ENCODE measurements at regions not wholly inside any gene's neighbourhood (a gene's known extent, or its start where the extent isn't known, plus 50 kb on each side); places are given as distances from the start of the nearest gene placed in this dataset.

- no peak for DNase-seq
Observed at GRCh38 chr1:187451238-187451637, 622.5 kb downstream of the PLA2G4A start.

GRCh38 chr1:187454010-187454409, 625.3 kb downstream of the PLA2G4A start:
- DNase-seq = no peak

DNA sequence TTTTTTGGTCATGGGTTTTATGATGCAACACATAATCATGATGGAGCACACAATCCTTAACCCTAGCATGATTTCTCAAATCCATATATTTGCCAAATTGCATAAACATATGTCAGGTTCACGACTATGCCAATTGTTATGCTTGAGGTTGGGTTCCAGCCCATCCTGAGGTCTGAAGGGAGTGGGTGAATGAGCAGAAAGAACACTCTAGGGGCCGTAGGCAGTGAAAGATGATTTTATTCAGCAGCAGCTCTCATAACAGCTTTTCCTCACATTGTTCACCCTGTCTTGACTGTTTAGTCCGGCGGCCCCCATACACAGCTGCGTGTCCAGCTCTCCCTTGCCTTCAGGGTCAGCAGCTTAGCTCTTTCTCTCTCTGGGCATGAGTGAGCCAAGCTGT, 627.7 kb downstream of the PLA2G4A start:
- no peak for DNase-seq

- DNase-seq = no peak
Observed at GRCh38 chr1:187460093-187460492, 631.3 kb downstream of the PLA2G4A start.

DNA sequence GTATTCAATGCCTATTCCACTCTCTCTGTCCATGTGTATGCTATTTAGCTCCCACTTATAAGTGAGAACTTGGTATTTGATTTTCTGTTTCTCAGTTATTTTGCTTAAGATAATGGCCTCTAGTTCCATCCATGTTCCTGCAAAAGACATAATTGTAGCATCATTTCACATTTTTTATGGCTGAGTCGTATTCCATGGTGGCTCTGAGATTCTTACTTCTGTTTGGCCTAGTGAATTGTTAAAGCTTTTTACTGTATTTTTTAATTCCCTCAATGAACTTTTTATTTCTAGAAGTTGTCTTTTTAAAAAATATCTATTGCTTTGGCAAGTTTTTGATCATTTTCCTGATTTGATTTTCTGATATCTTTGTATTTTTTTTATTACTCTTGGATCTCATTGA, 635.6 kb downstream of the PLA2G4A start:
- DNase-seq = no peak

DNA sequence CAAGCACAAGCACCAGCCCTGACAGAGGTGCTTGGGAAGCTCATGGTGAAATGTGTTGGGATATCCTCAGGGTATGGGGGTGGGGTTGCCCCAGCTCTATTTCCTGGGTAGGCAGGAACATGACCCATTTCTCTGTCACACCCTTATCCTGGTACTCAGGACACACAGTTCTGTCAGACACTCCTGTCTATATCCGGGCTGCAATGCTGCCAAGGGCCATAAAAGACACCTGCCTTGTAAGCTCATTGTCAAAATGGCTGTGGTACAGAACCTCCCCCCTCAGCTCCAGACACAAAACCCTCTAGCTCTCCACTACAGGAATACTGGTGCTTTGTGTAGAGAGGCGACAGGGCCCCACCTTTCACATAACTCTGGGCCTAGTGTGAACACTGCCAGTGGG, 636.7 kb downstream of the PLA2G4A start:
- DNase-seq = no peak

DNA sequence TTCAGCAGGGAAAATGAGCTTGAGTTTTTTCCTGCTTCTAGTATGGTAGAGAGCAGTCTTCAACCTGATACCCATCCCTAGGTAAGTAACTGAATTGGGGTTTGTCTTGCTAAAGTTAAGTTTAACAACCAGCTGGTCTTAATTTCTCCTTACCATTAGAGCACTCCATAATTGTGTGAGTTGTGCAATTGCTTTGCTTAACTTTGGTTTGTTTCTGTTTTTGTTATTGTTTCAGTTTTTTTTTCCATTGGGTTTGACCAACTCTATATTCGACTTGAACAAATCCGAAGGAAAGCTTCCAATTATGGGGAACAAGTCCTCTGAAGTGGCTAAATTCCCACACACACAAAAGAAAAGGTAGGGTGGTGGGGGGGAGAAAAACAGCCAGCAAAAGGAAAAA, 641.1 kb downstream of the PLA2G4A start:
- no peak for DNase-seq

GRCh38 chr1:187471555-187471954, 642.8 kb downstream of the PLA2G4A start:
- DNase-seq = no peak

DNA sequence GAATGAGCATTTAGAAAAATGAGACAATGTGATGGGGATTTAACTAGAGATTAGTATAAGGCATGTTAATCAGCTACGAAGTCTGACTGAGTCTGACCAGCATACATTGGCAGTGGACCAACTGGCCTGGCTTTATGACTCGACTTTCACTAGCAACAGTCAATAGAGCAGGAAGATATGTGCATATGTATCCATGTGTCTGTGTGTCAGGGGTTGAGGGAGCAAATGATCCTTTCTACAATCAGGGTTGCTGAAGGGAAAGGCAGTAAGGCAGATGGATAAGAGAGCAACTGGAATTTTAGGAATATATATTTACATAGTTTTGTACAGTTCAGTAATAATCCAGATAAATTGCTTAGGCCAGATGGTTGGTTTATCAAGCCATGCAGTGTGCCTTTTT, 645.6 kb downstream of the PLA2G4A start:
- DNase-seq = no peak

- no peak for DNase-seq
Observed at GRCh38 chr1:187476671-187477070, 647.9 kb downstream of the PLA2G4A start.

DNA sequence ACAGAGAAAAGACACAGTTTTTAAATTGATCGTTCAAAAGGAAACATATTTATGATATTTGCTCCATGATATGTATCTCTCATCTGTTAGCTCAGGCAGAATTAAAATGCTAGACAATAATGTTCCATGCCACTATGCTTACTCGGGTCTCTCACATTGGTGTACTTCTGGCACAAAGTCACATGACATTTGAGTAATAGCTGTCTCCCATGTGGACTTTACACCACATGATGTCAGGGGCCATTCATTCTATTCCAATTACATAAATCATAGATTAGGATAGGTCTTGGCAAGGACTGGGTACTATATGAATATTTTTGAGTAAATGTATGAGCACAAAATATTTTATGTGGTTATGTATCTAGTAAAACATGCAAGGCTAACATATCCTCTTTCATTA, 648.4 kb downstream of the PLA2G4A start:
- DNase-seq = no peak

DNA sequence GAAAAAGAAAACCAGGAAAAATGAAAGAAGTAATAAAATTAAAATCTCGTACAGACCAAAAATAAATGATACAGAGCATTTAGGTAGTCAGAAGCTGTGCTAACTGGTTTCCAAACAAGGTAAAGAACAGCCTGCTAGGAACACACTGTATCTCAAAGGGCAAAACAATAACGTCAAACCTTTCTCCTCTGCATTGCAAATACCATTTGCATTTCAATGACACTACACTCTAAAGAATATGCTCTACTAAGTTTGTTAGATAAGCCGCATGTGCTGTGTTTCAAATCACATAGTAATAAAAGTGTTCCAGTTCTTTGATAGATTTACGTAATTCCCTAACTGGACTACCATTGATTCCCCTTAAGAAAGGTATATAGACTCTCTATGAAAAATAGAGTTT, 648.8 kb downstream of the PLA2G4A start:
- DNase-seq = no peak

GRCh38 chr1:187481581-187482148, 652.9 kb downstream of the PLA2G4A start:
- no peak for DNase-seq

GRCh38 chr1:187490266-187490665, 661.5 kb downstream of the PLA2G4A start:
- DNase-seq = no peak

GRCh38 chr1:187491082-187491720, 662.5 kb downstream of the PLA2G4A start:
- no peak for DNase-seq

DNA sequence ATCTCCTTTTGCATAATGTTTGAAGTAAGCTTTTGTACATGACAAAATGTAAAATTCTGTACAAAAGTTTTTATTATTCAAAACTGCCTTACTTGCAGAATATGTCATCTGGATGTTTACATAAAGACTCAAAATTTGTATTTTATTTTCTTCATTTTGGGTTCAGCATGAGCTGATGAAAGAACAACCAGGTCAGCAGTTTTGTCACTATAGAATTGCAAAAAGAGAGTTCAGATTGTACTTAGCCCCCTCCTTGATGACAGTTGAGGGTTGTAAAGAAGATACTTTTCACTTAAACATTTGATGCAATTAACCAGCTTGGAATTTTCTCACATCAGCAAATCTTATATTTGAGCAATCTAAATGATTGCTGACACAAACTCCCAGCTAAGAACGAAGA, 669.3 kb downstream of the PLA2G4A start:
- no peak for DNase-seq

DNA sequence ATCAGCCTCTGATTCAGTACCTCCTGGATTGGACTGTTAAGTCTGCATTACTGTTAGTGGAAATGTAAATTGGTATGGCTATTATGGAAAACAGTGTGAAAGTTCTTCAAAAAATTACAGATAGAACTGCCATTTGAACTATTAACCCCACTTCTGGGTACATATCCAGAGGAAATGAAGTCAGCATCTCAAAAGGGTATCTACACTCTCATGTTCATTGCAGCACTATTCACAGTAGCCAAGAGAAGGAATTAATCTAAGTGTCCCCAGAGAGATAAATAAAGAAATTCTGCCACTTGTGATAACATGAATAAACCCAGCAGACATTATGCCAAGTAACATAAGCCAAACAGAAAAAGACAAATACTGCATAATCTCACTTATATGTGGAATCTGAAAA, 676.0 kb downstream of the PLA2G4A start:
- DNase-seq = no peak

- no peak for DNase-seq
Observed at GRCh38 chr1:187509091-187509490, 680.3 kb downstream of the PLA2G4A start.

DNA sequence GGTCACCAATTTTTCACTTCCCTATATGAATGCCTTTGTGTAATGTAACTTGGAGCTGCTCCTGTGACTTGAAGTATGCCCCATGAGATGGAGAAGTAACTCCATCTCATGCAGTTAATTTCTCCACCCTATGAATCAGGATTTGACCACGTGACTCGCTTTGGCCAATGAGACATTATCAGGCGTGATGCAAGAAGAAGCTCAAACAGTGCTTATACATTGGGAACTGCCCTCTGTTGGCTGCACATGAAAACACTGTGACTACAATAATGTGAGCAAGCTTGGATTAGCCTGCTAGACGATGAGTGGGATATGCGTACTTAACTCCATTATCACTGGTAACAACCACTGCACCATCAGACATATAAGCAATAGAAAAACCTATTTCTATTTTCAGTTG, 684.4 kb downstream of the PLA2G4A start:
- DNase-seq = no peak

DNA sequence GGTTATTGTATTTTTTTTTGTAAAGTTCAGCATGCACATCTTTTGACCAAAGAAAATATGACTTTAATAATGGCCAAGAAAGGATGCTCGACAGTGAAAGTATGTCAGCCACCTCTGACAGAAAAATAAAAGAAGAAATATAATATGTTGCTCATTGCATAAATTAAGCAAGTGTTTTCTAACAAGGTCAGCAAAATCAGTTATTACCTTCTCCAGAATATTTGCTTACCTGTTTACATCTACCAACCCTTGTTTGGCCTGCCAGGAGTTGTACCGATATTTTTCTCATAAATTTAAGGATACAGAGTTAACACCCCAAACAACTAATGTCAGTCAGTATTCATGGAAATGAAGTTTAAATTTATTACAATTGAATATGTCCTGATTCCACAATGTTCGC, 685.4 kb downstream of the PLA2G4A start:
- DNase-seq = no peak

DNA sequence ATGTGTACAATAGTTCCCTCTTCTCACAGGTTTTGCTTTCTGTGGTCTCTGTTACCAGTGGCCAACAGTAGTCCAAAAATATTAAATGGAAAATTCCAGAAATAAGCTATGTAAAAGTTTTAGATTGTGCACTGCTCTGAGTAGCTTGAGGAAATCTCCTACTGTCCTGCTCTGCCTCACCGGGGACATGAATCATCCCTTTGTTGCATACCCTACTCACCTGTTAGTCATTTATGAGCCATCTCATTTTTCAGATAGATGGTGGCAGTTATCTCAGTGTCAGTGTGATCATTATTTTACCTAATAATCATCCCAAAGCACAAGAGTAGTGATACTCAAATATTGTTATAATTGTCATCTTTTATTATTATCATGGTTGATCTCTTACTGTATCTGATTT, 688.1 kb downstream of the PLA2G4A start:
- no peak for DNase-seq

DNA sequence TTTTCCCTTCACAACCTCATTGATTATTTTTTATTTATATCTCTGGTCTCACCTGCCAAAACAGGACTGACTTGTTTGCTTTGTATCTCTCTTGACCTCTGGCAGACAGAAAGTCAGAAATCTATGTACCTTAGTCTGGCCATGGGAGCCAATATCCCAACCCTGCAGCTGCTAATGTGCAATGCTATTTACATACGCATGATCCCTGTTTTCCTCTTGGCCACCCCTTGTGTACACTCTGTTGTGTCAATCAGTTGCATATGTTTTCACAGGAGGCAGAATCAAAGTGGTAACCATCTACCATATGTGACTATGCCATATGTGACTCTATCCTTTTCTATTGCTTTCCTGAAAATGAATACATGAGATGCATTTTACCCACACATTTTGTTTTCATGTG, 688.8 kb downstream of the PLA2G4A start:
- DNase-seq = no peak

- no peak for DNase-seq
Observed at GRCh38 chr1:187527346-187527745, 698.6 kb downstream of the PLA2G4A start.

DNA sequence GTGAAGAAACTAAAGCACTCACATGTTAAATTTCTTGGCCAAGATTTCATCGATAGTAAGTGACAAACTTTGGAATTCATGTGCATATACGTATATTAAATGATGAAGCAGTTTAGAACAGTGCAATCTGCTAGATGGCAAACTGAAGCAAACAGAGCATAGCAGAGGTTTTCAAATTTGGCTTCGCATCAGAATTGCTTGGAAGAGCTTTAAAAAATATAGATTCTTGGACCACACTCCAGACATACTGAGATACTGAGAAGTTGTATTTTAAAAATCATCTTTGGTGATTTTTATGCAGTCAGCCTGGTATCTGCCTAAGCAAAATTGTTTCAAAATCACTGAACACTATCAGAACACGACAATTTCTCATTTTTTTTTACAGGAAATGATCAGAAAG, 709.2 kb downstream of the PLA2G4A start:
- no peak for DNase-seq

DNA sequence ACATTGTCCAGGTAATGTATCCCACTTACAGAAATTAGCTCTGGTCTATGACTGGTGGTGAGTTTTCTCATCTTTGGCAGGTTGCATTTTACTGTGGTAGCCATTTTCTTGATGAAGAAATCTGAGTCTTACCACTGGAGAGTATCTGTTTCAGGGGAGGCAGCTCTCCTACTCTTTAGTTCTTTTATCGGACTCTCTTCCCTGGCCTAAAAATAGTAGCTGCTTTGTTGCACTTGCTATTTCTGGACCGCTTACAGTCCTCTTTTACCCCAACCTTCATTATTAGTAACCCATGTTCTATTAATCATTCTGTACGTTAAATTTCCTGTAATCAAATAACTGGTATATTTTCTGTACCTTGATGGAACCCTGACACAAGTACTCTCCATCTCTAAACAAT, 720.8 kb downstream of the PLA2G4A start:
- DNase-seq = no peak
